Common myeloid progenitor, CD34-positive (primary cell): ENCODE measurements at regions not wholly inside any gene's neighbourhood (a gene's known extent, or its start where the extent isn't known, plus 50 kb on each side); places are given as distances from the start of the nearest gene placed in this dataset.

Source experiments
- CTCF ChIA-PET: fragments of 350-600 bp; sonication (Branson Sonifier 250); formaldehyde crosslinking; loops from one replicate; lab custom pipeline; 2021; ENCODE audit warnings: antibody characterized with exemption; lab: Charles Lee
- POLR2A ChIA-PET: fragments of 350-600 bp; sonication (Branson Sonifier 250); formaldehyde crosslinking; loops from one replicate; lab custom pipeline; 2021; ENCODE audit warnings: antibody characterized with exemption; lab: Charles Lee
- DNase-seq, 3 donors: peaks; one replicate each; pipeline versions ENCODE4 v3.0.0 to v3.0.0-alpha.2; 2013
- H3K27ac ChIP-seq, 2 experiments: 1 replicate in 1 of 2; 2 replicates in 1 of 2; pipeline ENCODE4 v1.7.0; 2013; ENCODE audit warnings: inconsistent platforms in 2 of 2, low read length in 2 of 2, mild to moderate bottlenecking in 2 of 2, low read depth in 1 of 2, moderate library complexity in 1 of 2; ENCODE audit not compliant: severe bottlenecking in 2 of 2, insufficient read depth in 1 of 2, poor library complexity in 1 of 2
- H3K27me3 ChIP-seq, 5 experiments: replicated peaks in 2 of 5; 1 replicate in 3 of 5; 2 replicates in 2 of 5; pipeline versions ENCODE4 v1.6.1 to v1.7.0; 2013; ENCODE audit warnings: low read length in 4 of 5, mild to moderate bottlenecking in 2 of 5, moderate library complexity in 2 of 5, inconsistent platforms in 1 of 5; ENCODE audit not compliant: insufficient read depth in 5 of 5, control insufficient read depth in 4 of 5
- H3K36me3 ChIP-seq, 4 experiments: 1 replicate in 2 of 4; 2 replicates in 2 of 4; pipeline versions ENCODE4 v1.6.1 to v1.7.0; 2013; ENCODE audit warnings: low read length in 3 of 4, control low read depth in 1 of 4, mild to moderate bottlenecking in 1 of 4; ENCODE audit not compliant: control insufficient read depth in 4 of 4, insufficient read depth in 4 of 4
- H3K4me1 ChIP-seq, 4 experiments: 1 replicate in 3 of 4; 2 replicates in 1 of 4; pipeline versions ENCODE4 v1.6.1 to v1.7.1; 2013; ENCODE audit warnings: low read length in 3 of 4, mild to moderate bottlenecking in 3 of 4, control low read depth in 1 of 4, inconsistent platforms in 1 of 4, moderate library complexity in 1 of 4; ENCODE audit not compliant: control insufficient read depth in 4 of 4, insufficient read depth in 4 of 4; ENCODE audit errors: control extremely low read depth in 1 of 4
- H3K4me3 ChIP-seq, 7 experiments: 1 replicate in 4 of 7; 2 replicates in 3 of 7; pipeline versions ENCODE4 v1.5.1 to v1.7.0; 2013; ENCODE audit warnings: mild to moderate bottlenecking in 7 of 7, low read length in 6 of 7, moderate library complexity in 6 of 7, inconsistent platforms in 2 of 7, low read depth in 2 of 7, control low read depth in 1 of 7; ENCODE audit not compliant: insufficient read depth in 4 of 7, control insufficient read depth in 1 of 7; ENCODE audit errors: extremely low read depth in 1 of 7
- H3K9me3 ChIP-seq, 5 experiments: 1 replicate in 4 of 5; 2 replicates in 1 of 5; pipeline versions ENCODE4 v1.6.1 to v1.7.1; 2013; ENCODE audit warnings: low read length in 4 of 5, mild to moderate bottlenecking in 2 of 5, inconsistent platforms in 1 of 5, low read depth in 1 of 5, moderate library complexity in 1 of 5; ENCODE audit not compliant: control insufficient read depth in 4 of 5, insufficient read depth in 2 of 5; ENCODE audit errors: control extremely low read depth in 1 of 5
- WGBS: methylation state at CpG from one replicate; pipeline ENCODE4 v1.1.5; 2013; ENCODE audit not compliant: insufficient coverage; 5-methylcytosine and 5-hydroxymethylcytosine counted together

GRCh38 chr21:31559368-31560119, 99.9 kb upstream of the SOD1 start:
- peak; percentile 94 to 98 (median 97) for DNase-seq
- ChIA-PET POLR2A (interaction anchor here (0.7 kb wide), 2 partner anchors 18 to 1186 kb away, joined by 3 read pairs; no protein-coding TSS in a partner anchor), CTCF (interaction anchor here (0.9 to 2.5 kb wide), 7 partner anchors 11 to 384 kb away, joined by 3 to 16 read pairs (median 4); no protein-coding TSS in a partner anchor)
- peaks cover 0 to 30% (median 12%) of the 10 kb centered on the region in 5 experiments for H3K27me3 ChIP-seq
- no peaks in the 10 kb centered on the region for H3K36me3 ChIP-seq
- peaks cover 0 to 25% (median 23%) of the 10 kb centered on the region in 4 experiments for H3K4me1 ChIP-seq
- H3K4me3 ChIP-seq, result peak overlapping the region; percentile 46 to 85 (median 77)
- WGBS, result 2% methylated on average over 53 of the region's 54 CpGs
- H3K27ac ChIP-seq, result no peak overlapping the region
- no peaks in the 10 kb centered on the region for H3K9me3 ChIP-seq

GRCh38 chr21:31558962-31559367, 100.5 kb upstream of the SOD1 start:
- peaks cover 0 to 30% (median 12%) of the 10 kb centered on the region in 5 experiments for H3K27me3 ChIP-seq
- H3K4me3 ChIP-seq, result peak overlapping the region; percentile 46 to 85 (median 77)
- H3K4me1 ChIP-seq, result peaks cover 0 to 25% (median 23%) of the 10 kb centered on the region in 4 experiments
- ChIA-PET CTCF (interaction anchor here (0.9 to 2.5 kb wide), 7 partner anchors 11 to 383 kb away, joined by 3 to 16 read pairs (median 4); no protein-coding TSS in a partner anchor), POLR2A (interaction anchor here (0.7 kb wide), 2 partner anchors 17 to 1185 kb away, joined by 3 read pairs; no protein-coding TSS in a partner anchor)
- under 1% methylated on average over 29 of the region's 59 CpGs for WGBS
- no peak overlapping the region for H3K27ac ChIP-seq
- no peaks in the 10 kb centered on the region for H3K36me3 ChIP-seq
- no peaks in the 10 kb centered on the region for H3K9me3 ChIP-seq
- DNase-seq, result peak; percentile 94 to 97 (median 97)

GRCh38 chr21:31558189-31558961, 101.1 kb upstream of the SOD1 start:
- Histone ChIP-seq H3K4me3 (peak overlapping the region; percentile 35 to 85 (median 77)), H3K4me1 (peaks cover 0 to 25% (median 23%) of the 10 kb centered on the region in 4 experiments), H3K27me3 (peaks cover 0 to 30% (median 12%) of the 10 kb centered on the region in 5 experiments), H3K27ac (no peak overlapping the region), H3K36me3 (no peaks in the 10 kb centered on the region), H3K9me3 (no peaks in the 10 kb centered on the region)
- CTCF ChIA-PET, result interaction anchor here (0.9 to 2.5 kb wide), 6 partner anchors 10 to 383 kb away, joined by 3 to 16 read pairs (median 4); no protein-coding TSS in a partner anchor
- DNase-seq, result peak; percentile 25 to 68 (median 55)
- POLR2A ChIA-PET, result no interaction called here
- 0% methylated on average over 71 of the region's 91 CpGs for WGBS

GRCh38 chr21:31557421-31558188, 101.9 kb upstream of the SOD1 start:
- peak in 1 of 3 donors; percentile 31 for DNase-seq
- peaks cover 0 to 25% (median 23%) of the 10 kb centered on the region in 4 experiments for H3K4me1 ChIP-seq
- ChIA-PET CTCF (no interaction called here), POLR2A (no interaction called here)
- no peak overlapping the region for H3K27ac ChIP-seq
- H3K4me3 ChIP-seq, result peak overlapping the region in 6 of 7 experiments; percentile 65 to 85 (median 78)
- 6% methylated on average over 75 of the region's 76 CpGs for WGBS
- no peaks in the 10 kb centered on the region for H3K9me3 ChIP-seq
- H3K27me3 ChIP-seq, result peaks cover 0 to 30% (median 12%) of the 10 kb centered on the region in 5 experiments
- no peaks in the 10 kb centered on the region for H3K36me3 ChIP-seq

GRCh38 chr21:31556662-31557061, 102.8 kb upstream of the SOD1 start:
- Histone ChIP-seq H3K36me3 (no peaks in the 10 kb centered on the region), H3K9me3 (no peaks in the 10 kb centered on the region), H3K27ac (no peak overlapping the region), H3K4me3 (no peak overlapping the region), H3K27me3 (peaks cover 0 to 30% (median 12%) of the 10 kb centered on the region in 5 experiments), H3K4me1 (peaks cover 0 to 25% (median 23%) of the 10 kb centered on the region in 4 experiments)
- 92% methylated on average over 3 of the region's 3 CpGs for WGBS
- ChIA-PET CTCF (no interaction called here), POLR2A (no interaction called here)
- no peak for DNase-seq

- no peaks in the 10 kb centered on the region for H3K9me3 ChIP-seq
- 88% methylated on average over 7 of the region's 9 CpGs for WGBS
- CTCF ChIA-PET, result no interaction called here
- DNase-seq, result no peak
- H3K27ac ChIP-seq, result no peak overlapping the region
- no peak overlapping the region for H3K4me3 ChIP-seq
- H3K4me1 ChIP-seq, result peaks cover 0 to 25% (median 23%) of the 10 kb centered on the region in 4 experiments
- POLR2A ChIA-PET, result no interaction called here
- peaks cover 0 to 30% (median 12%) of the 10 kb centered on the region in 5 experiments for H3K27me3 ChIP-seq
- H3K36me3 ChIP-seq, result no peaks in the 10 kb centered on the region
These were observed 103.7 kb upstream of the SOD1 start for GRCh38 chr21:31555741-31556191.
